ENCODE measurements at regions not wholly inside any gene's neighbourhood (a gene's known extent, or its start where the extent isn't known, plus 50 kb on each side); places are given as distances from the start of the nearest gene placed in this dataset.

DNA sequence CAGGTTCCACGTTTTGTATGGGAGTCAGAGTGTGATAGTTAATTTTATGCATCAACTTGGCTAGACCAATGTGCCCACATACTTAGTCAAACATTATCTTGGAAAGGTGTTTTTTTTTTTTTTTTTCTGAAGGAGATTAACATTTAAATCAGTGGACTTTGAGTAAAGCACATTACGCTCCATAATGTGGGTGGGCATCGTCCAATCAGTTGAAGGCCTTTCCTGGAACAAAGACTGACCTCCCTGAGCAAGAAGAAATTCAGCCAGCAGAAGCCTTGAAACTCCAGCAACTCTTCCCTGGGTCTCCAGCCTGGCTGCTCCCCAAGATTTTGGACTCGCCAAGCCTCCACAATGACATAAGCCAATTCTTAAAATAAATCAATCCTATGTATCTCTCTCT lies 711.4 kb downstream of the MTRR start (continued):
- TF ChIP-seq, protein P1, sequence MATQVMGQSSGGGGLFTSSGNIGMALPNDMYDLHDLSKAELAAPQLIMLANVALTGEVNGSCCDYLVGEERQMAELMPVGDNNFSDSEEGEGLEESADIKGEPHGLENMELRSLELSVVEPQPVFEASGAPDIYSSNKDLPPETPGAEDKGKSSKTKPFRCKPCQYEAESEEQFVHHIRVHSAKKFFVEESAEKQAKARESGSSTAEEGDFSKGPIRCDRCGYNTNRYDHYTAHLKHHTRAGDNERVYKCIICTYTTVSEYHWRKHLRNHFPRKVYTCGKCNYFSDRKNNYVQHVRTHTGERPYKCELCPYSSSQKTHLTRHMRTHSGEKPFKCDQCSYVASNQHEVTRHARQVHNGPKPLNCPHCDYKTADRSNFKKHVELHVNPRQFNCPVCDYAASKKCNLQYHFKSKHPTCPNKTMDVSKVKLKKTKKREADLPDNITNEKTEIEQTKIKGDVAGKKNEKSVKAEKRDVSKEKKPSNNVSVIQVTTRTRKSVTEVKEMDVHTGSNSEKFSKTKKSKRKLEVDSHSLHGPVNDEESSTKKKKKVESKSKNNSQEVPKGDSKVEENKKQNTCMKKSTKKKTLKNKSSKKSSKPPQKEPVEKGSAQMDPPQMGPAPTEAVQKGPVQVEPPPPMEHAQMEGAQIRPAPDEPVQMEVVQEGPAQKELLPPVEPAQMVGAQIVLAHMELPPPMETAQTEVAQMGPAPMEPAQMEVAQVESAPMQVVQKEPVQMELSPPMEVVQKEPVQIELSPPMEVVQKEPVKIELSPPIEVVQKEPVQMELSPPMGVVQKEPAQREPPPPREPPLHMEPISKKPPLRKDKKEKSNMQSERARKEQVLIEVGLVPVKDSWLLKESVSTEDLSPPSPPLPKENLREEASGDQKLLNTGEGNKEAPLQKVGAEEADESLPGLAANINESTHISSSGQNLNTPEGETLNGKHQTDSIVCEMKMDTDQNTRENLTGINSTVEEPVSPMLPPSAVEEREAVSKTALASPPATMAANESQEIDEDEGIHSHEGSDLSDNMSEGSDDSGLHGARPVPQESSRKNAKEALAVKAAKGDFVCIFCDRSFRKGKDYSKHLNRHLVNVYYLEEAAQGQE (IDR thresholded peaks at IDR 0.05; ENCODE audit: low read depth): no peak
- TF ChIP-seq CBX3 (IDR thresholded peaks at IDR 0.05; ENCODE audit: low read depth): no peak
- TF ChIP-seq, protein P2, sequence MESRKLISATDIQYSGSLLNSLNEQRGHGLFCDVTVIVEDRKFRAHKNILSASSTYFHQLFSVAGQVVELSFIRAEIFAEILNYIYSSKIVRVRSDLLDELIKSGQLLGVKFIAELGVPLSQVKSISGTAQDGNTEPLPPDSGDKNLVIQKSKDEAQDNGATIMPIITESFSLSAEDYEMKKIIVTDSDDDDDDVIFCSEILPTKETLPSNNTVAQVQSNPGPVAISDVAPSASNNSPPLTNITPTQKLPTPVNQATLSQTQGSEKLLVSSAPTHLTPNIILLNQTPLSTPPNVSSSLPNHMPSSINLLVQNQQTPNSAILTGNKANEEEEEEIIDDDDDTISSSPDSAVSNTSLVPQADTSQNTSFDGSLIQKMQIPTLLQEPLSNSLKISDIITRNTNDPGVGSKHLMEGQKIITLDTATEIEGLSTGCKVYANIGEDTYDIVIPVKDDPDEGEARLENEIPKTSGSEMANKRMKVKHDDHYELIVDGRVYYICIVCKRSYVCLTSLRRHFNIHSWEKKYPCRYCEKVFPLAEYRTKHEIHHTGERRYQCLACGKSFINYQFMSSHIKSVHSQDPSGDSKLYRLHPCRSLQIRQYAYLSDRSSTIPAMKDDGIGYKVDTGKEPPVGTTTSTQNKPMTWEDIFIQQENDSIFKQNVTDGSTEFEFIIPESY (IDR thresholded peaks at IDR 0.05; ENCODE audit: extremely low read depth, insufficient replicate concordance, low read length): no peak
- no peak for TF ChIP-seq EGR1 (IDR thresholded peaks at IDR 0.05; ENCODE audit: low read depth)
- TF ChIP-seq ELF1 (IDR thresholded peaks at IDR 0.05; ENCODE audit: borderline replicate concordance, low read depth): no peak
- no peak for TF ChIP-seq SP1 (IDR thresholded peaks at IDR 0.05; ENCODE audit: low read depth)

DNA sequence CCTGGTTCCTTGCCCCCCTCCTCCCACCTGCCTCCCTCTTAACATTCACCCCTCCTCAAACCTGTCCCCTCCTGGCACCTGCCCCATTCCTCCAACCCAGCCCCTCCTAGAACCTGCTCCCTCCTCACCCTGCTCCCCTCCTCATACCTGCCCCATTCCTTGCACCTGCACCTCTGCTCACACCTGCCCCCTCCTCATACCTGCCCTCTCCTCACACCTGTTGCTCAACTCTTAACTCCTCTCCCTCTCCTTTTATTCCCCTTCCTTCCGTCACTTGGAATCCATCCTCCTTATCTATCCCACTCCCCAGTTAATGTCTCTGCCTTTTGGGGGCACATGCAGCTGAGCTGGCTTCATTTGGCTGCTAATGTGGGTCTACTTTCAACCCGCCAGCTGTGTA lies 712.1 kb downstream of the MTRR start:
- H4K20me1 ChIP-seq (ENCODE audit: insufficient read depth): no peaks in the 10 kb centered on the region
- H3K9me2 ChIP-seq (ENCODE audit: insufficient read depth): no peaks in the 10 kb centered on the region
- H3K9ac ChIP-seq (ENCODE audit: low read length): no peak overlapping the region
- no peak for DNase-seq (ENCODE audit: low read depth, low spot score)
- no peaks in the 10 kb centered on the region for H3K27me3 ChIP-seq (ENCODE audit: insufficient read depth, low read length)
- intact Hi-C loops (cut with micrococcal nuclease): no loop called here
- POLR2A ChIA-PET: no interaction called here
- no peak overlapping the region for H3K4me2 ChIP-seq (ENCODE audit: low read length)
- H3K4me3 ChIP-seq (replicated peaks in 1 of 2; ENCODE audit: low read depth in 1 of 2, low read length in 2 of 2): no peak overlapping the region
- no peak overlapping the region for H3K27ac ChIP-seq (ENCODE audit: low read depth, low read length)
- CTCF ChIA-PET: no interaction called here
- no peaks in the 10 kb centered on the region for H3K4me1 ChIP-seq (ENCODE audit: control insufficient read depth in 1 of 2, insufficient read depth in 2 of 2, low read length in 2 of 2)
- no peak for ATAC-seq
- H2AFZ ChIP-seq (ENCODE audit: low read depth, low read length, poor library complexity, severe bottlenecking): no peak overlapping the region
- no TSS peak for BruUV-seq (replicated peaks)
- no peaks in the 10 kb centered on the region for H3K36me3 ChIP-seq (ENCODE audit: control insufficient read depth in 1 of 2, insufficient read depth in 2 of 2, low read length in 2 of 2)
- no peak for TF ChIP-seq FOSL1 (IDR thresholded peaks at IDR 0.05; ENCODE audit: low read depth)
- TF ChIP-seq, protein P2 (IDR thresholded peaks at IDR 0.05; ENCODE audit: extremely low read depth, insufficient replicate concordance, low read length): no peak
- no peak for TF ChIP-seq SIN3A (IDR thresholded peaks at IDR 0.05; ENCODE audit: low read depth)
- no peak for TF ChIP-seq ELF1 (IDR thresholded peaks at IDR 0.05; ENCODE audit: borderline replicate concordance, low read depth)
- TF ChIP-seq EZH2phosphoT487 (IDR thresholded peaks at IDR 0.05; ENCODE audit: borderline replicate concordance): no peak
- TF ChIP-seq, protein P1 (IDR thresholded peaks at IDR 0.05; ENCODE audit: low read depth): no peak
- RAD21 ChIA-PET (ENCODE audit: low non-redundant PET in 1 of 2, low total read pairs in 2 of 2, uncharacterized antibody in 2 of 2, unreplicated experiment in 2 of 2): no interaction called here
- peaks cover 3 to 27% of the 10 kb centered on the region in 2 experiments; a peak in 2 of 4 replicates for H3K9me3 ChIP-seq (ENCODE audit: control insufficient read depth in 1 of 2, insufficient read depth in 1 of 2, low read depth in 1 of 2, low read length in 2 of 2)
- H3K79me2 ChIP-seq (ENCODE audit: insufficient read depth, low read length): no peaks in the 10 kb centered on the region
